ENCODE measurements at regions not wholly inside any gene's neighbourhood (a gene's known extent, or its start where the extent isn't known, plus 50 kb on each side); places are given as distances from the start of the nearest gene placed in this dataset.

DNA sequence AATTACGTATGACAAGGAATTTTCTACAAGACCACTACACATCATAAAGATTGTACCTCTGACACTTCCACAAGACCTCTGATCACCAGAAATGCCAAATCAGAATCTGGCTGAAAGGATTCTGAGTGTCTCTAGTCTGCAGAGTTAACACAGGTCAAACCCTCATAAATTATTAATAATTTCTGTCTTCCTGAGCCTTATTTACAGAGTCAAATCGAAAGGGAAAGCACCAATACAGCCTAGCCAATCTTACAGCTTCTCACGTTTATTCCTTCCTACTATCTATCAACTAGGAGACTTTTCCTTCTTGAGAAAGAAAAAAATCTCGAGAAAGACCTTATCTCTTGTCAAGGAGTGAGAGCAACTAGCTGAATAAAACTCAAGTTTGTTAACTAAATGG lies 2151.6 kb downstream of the MRPL39 start:
- no peak for ATAC-seq
- DNase-seq: no peak

DNA sequence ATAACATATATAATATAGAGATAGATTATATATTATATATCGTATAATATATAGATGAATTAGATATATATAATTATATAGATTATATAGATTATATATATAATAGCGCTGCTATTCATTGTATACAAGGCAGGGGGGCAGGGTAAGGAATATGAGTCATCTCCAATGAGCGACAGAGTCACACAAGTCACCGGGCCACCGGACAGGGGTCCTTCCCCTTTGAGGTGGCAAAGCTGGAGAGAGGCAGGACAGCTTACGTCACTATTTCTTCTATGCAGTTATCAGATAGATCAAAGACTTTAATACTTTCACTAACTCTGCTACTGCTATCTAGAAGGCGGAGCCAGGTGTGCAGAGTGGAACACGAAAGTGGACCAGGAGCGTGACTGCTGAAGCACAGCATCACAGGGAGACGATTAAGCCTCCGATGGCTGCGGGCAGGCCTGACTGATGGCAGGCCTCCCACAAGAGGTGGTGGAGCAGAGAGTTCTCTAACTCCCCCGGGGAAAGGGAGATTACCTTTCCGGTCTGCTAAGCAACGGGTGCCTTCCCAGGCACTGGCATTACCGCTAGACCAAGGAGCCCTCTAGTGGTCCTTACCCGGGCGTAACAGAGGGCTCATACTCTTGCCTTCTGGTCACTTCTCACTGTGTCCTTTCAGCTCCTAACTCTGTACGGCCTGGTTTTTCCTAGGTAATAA lies 2154.7 kb downstream of the MRPL39 start:
- no peak for ATAC-seq
- DNase-seq: peak; percentile 4

DNA sequence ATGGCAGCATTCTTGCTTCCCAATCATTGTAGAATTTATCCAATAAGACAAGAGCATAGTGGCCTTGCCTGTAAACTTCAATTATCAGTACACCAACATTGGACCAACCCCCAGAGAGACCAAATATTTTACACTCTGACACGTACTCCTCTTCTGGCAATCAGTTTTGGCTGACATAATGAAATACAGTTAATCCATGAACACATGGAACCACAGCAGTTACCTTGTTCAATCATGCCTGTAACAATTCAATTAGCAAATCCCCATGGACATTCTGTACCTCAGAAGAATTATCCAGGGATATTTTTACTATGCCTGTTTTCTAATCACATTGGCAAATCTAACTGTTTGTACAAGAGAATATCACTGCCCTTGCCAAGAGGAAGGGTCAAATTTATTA lies 2162.0 kb downstream of the MRPL39 start:
- ATAC-seq (no peak), DNase-seq (no peak)

DNA sequence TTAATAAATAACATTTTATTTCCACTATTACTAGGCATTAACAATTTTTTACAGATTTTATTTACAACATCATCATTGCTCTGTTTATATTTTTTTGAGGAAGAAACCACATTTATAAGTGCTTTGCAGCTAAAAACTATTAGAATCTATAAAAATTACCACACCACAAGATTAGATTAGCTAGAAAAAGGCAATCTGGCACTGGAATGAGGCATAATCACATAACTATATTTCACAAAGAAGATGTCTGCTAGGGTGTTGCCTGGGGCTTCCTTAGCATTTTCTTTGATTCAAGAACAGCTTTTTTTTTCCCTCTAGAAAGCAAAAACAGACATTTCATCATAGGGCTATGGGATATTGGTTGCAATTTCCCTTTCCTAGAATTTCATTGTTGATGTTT lies 2169.2 kb downstream of the MRPL39 start:
- DNase-seq (no peak), ATAC-seq (no peak)

DNA sequence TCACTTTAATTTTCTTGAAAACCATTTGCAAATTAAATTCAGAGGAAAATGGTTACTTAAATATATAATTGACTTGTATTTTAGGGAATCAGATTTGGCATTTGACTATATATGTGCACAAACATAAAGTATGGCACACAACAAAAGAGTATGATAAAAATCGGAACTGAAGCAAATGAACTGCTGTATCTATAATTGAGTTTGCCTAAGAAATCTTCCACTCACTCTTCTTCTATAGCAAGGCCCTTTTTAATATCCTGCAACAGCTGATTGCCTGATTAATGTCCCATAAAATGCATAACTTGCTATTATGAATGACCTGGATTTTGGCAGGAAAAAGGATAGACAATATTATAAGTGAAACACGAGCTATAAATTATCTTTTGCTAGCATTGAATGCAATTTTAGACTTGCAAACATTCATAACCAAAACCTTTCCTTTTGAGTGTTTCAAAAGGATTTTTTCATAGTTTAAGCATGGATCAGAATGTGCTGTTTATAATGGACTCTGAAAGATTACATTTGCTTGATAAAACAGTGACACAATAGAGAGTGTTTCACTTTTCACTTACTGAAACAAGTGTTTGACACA lies 2204.3 kb downstream of the MRPL39 start:
- DNase-seq: no peak
- ATAC-seq: no peak

DNA sequence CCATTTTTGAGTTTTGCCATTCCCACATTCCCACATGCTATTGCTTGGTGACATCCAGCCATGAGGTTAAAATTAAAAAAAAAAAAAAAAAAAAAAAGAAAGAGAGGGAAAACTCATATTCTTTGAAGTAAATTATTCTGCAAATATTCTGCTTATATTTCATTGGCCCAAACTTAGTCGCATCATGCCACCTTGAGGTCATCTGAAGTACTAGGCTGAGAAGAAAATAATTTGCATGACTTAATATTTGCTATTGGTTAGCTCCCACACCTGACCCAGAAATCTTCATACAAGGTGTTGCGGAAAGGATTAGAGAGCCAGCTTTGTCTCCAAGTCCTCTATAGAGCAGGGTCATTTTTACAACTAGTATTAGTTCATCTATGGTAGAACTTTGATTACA lies 2206.0 kb downstream of the MRPL39 start:
- no peak for ATAC-seq
- no peak for DNase-seq

DNA sequence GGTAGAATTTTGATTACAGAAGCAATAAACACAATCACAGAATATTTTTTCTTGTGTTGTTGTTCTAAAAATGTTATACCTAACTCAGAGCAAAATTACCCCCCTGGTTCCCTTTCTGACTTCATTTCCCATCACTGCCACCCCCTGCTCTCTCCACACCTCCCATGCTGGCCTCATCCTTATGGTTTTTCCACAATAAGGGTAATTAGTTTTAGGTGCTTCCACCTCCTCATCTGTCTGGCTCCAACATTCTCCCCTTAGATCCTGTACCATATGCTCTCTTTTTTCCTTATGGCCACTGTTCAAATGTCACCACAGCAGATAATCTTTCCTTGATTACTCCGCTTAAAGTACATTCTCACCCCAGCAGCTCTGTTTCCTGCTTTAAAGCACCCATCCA lies 2208.6 kb downstream of the MRPL39 start:
- DNase-seq: no peak
- no peak for ATAC-seq

DNA sequence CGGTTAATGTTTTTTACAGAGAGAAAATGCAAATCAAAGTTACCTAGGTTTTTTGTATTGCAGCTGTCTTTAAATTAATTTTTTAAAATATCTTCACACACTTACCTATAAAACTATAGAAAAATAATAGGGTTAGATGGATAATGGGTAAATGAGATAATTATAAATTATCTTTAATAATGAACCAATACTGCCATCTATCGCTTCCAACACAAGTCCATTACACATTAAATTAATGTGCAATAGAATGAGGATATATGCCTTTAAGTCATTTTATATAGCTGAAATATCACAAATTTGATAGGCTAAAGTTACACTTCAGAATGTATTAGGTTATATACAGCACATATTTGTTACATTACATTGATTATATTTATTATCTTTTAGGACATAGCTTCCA lies 2212.8 kb downstream of the MRPL39 start:
- no peak for ATAC-seq
- no peak for DNase-seq

DNA sequence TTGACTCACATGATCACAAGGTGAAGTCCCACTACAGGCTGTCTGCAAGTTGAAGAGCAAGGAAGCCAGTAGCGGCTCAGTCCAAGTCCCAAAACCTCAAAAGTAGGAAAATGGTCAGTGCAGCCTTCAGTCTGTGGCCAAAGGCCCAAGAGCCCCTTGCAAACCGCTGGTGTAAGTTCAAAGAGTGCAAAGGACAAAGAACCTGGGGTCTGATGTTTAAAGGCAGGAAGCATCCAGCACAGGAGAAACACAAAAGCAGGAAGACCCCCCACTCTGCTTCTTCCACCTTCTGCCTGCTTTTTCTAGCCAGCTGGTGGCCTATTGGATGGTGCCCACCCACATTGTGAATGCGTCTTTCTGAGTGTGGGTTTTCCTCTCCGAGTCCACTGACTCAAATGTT lies 2222.6 kb downstream of the MRPL39 start:
- no peak for DNase-seq
- no peak for ATAC-seq

DNA sequence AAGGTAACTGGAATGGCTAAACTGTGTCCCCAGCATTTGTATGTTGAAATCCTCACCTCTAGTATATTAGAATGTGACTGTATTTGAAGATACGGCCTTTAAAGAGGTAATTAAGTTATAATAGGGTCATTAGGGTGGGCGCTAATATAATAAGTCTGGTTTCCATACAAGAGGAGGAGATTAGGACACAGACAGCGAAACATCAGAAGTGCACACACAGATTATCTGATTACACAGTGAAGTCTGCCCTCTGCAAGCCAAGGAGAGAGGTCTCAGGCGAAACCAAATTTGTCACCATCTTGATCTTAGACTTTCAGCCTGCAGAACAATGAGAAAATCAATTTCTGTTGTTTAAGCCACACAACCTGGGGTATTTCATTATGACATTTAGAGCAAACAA lies 2233.1 kb downstream of the MRPL39 start:
- DNase-seq (no peak), ATAC-seq (no peak)

DNA sequence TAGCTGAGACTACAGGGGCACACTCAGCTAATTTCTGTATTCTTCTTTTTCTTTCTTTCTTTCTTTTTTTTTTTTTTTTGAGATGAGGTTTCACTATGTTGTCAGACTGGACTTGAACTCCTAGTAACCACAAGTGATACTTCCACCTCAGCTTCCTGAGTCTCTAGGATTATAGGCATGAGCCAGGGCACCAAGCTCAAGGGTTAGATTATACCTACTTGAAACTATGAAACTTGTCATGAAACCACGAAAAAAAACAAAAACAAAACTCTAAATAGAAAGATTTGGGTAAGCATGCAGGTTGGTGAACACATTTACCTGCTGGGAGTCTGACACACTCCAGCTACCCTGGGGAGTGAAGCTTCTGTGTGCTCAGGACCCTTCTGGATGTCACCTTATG lies 2250.4 kb downstream of the MRPL39 start:
- no peak for ATAC-seq
- DNase-seq: no peak

DNA sequence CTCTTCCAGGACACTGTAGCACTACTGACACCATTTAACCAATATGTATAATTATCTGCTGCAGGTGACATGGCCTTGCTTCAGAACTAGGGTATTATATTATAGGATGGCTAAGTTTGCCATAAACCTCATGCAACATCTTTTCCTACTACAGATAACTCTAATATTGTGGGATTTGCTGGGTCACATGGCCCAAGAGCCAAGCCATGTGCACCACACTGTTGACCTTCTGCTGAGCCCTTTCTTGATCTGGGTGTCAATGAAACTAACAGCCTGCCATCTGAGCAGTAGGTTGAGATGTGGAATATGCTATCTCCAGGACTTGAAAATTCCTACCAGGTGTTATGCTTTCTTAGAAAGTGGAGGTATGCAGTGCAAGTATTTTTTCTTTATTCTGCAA lies 2291.1 kb downstream of the MRPL39 start:
- DNase-seq (no peak), ATAC-seq (no peak)

DNA sequence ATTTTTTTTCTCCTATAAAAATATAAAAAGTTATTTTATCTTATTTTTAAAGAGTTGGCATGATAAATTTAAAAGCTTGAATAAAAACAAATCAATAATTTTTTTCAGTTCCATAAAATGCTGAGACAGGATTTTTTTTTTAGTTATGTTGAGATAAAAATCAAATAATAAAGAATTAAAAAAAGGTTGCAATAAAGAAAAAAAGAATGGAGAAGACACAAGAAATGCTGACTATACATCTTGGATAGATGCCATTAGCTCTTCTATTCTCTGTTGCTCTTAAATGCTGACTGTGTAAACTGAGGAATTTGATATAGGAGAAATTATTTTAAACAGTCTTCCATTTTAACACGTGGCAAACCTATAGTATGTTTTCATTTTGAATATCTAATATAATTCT lies 2298.5 kb downstream of the MRPL39 start:
- no peak for DNase-seq
- no peak for ATAC-seq

DNA sequence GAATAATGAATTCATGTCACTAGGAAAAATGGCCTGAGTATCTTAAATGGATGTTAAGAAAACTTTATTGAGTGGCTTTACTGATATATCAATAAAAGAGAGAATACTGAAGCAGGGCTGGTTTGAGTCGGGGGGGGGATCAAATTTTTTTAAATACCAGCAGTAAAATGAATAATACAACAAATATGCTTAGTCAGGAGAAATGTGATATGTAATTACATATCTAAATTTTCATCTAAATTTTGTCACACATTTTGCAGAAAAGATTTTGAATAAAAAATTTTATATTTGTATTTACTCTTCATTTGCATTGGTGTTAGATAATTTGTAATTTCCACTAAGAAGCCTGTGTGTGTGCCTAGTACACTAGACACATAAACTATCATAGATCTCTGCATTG lies 2300.2 kb downstream of the MRPL39 start:
- ATAC-seq: no peak

DNA sequence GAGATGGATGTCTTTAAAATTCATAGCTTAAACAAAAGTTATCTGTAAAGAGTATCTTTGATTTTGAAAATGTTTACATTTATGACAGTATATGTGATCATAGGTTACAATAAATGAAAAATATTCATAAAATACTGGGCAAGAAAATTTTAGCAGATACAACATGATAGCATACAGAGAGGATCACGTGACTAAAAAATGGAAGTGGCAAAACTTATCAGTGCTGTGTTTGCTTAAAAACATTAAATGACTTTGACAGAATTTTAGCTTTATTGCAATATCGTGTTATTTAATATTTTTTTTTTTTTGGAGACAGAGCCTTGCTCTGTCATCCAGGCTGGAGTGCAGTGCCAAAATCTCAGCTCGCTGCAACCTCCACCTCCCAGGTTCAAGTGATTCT lies 2294.1 kb downstream of the NCAM2 start:
- ATAC-seq: no peak

More for the DNA sequence above, 2300.2 kb downstream of the MRPL39 start:
- no peak for DNase-seq

DNA sequence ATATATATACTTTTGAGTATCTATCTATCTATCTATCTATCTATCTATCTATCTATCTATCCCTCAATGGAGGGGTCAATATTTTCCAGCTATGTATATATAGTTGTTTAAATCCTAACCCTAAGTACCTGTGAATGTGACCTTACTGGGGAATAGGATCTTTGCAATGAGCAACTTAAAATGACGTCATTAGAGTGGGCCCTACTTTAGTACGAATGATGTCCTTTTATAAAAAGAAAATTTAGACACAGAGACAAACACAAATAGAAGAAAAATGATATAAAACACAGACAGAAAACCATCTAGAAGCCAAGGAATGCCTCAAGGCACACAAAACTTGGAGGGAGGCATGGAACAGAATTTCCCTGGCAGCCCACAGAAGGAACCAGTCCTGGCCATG lies 2283.7 kb downstream of the NCAM2 start:
- no peak for DNase-seq
- no peak for ATAC-seq

More for the DNA sequence above, 2294.1 kb downstream of the NCAM2 start:
- DNase-seq: no peak

DNA sequence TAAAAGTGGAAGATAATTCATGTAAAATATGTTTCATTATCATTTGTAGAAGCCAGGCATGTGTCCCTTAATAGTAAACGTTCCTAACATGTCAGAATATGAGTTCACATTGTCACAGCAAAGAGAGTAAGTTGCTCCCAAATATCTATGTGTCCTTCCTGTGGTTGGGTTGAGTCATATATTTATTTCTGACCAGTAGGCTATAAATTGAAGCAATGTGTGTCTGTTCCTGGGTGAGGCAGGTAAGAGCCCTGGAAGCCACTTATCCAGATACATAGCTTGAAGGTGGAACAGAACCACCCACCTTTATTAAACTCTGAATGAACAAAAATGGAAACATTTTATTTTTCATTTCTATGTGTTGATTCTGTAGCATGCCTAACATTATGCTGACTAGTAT lies 2251.6 kb downstream of the NCAM2 start:
- no peak for DNase-seq
- ATAC-seq: no peak

DNA sequence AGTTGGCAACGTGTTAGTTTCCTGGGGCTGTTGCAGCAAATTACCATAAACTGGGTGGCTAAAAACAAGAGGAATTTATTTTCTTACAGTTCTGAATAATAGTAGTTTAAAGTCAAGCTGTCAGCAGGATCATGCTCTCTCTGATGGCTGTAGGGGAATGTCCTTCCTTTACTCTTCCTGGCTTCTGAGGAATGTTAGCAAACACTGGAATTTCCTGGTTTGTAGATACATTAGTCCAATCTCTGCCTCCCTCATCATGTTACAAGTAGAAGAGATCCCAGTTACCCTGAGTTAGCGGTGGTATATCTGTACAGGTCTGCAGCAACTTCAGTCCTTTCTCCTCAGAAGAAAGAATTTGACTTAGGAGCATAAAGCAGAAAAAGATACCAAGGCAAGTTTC lies 2249.1 kb downstream of the NCAM2 start:
- ATAC-seq: no peak

DNA sequence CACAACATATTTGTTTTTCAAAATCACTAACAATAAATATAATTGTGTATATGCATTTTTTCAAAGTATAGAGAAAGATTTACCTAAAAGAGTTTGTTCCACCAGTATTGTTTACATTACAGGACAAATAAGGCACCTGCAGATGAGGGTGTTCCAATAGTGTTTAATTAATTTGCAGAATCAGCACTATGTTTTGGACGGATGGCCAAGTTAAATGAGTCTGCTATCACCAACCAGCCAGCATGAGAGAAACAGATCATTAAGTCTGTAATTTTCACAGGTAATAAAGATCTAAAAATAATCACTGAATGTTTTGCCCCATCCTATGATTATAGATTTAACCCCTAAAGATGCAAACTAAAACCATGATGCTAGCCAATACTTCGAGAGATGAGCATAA lies 2247.0 kb downstream of the NCAM2 start:
- ATAC-seq: no peak
- no peak for DNase-seq

More for the DNA sequence above, 2249.1 kb downstream of the NCAM2 start:
- DNase-seq: no peak

DNA sequence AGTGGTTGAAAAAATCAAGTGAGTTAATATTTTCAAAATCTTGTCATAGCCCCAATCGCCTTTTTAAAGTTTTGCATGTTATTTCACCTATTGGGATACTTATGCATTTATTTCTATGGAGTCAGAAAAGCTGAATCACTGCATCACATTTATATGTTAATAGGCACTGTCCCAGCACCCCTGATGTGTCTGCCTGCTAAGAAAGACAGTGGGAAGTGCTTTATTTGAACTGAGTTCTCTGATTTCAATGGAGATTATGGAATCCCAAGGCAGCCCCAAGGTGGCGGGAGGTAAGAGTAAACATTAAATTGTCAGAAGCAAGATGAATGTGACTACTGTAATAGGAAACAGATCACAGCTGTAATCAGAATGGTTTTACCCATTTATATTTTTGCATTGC lies 2225.7 kb downstream of the NCAM2 start:
- no peak for ATAC-seq
- DNase-seq: no peak

DNA sequence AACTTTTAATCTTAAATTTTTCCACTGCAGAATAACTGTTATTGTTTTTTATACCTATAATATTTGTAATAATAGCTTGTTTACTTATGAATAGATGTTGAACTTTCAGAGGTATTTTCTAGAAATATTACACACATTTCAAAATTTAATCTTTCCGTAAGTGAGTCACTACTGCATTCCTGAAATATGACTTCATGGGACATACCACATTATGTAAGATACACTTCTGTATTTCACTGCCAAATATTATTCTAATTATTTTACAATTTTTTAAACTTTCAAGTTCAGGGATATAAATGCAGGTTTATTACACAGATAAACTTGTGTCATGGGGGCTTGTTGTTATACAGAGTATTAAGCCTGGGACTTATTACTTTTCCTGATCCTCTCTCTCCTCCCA lies 2220.5 kb downstream of the NCAM2 start:
- DNase-seq: no peak
- no peak for ATAC-seq

DNA sequence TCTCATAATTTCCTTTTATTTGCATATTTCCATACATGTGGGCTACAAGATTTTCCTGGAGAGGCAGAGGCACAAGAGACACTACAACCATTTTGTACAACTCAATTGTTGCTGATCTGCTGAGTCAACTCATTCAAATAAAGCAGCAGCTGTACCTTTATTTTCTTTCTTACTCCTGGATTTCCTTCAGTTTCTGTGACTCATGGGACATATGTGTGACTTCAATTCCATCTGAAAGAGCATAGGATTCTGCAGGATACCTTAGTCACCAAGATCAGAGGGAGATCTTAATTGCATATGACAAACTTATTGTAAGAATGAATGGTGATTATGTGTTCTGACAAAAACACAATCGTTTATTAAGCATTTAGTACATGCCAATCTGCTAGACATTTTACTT lies 2219.4 kb downstream of the NCAM2 start:
- no peak for ATAC-seq
- DNase-seq: no peak

DNA sequence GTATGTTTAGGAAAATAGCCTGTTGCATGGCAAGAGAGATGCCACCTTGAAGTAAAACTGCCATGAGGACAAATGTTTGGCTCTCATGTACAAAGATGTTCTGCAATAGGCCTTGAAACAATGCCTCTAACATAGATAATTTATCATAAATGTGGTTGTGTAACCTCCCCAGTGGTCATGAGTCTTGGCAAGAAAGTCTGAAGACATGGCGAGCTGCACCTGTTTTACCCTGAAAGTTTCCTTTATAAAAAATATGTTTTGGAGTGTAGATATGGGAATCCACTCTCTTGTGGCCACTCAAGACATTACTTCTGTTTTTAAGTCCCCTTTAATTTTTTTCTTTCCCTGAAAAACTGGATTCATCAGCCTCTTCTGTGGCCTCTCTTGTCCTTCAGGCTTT lies 2217.1 kb downstream of the NCAM2 start:
- ATAC-seq (no peak), DNase-seq (no peak)
